HCT116 (cell line): ENCODE measurements at regions not wholly inside any gene's neighbourhood (a gene's known extent, or its start where the extent isn't known, plus 50 kb on each side); places are given as distances from the start of the nearest gene placed in this dataset.

Experiments
- ATAC-seq: fragments of 200-7000 bp; cut with Tn5 transposase; 2 replicates; pipeline ENCODE4 v1.9.1; 2020; ENCODE audit warnings: mild to moderate bottlenecking, moderate library complexity
- BruUV-seq: library from RNA; stranded (reverse); fragments of 400-500 nt; replicated peaks from 2 replicates; lab custom pipeline; 2021; lab: Mats Ljungman, UMichigan
- CTCF ChIA-PET: fragments of 300-600 bp; sonication (Branson Sonifier 250); formaldehyde crosslinking; loops from one replicate; lab custom pipeline; 2021; ENCODE audit warnings: antibody characterized with exemption; lab: Charles Lee
- POLR2A ChIA-PET: fragments of 300-600, 350-600 bp; sonication (Branson Sonifier 250); formaldehyde crosslinking; loops from one replicate; lab custom pipeline; 2021; ENCODE audit warnings: antibody characterized with exemption; lab: Charles Lee
- RAD21 ChIA-PET, 2 experiments: fragments of 300-600 bp; sonication (Branson Sonifier 250); formaldehyde crosslinking; loops; one replicate each; lab custom pipeline; 2023; ENCODE audit warnings: low total read pairs in 2 of 2; ENCODE audit not compliant: uncharacterized antibody in 2 of 2, unreplicated experiment in 2 of 2, low non-redundant PET in 1 of 2; lab: Charles Lee
- DNase-seq: peaks from one replicate; pipeline ENCODE4 v3.0.0-alpha.2; 2010; ENCODE audit warnings: low read depth, low spot score
- H2AFZ ChIP-seq: fragments of 200-600 bp; shearing (Covaris generic), sonication (generic); 2 replicates; pipeline ENCODE4 v1.6.1; 2017; ENCODE audit warnings: low read depth, mixed run types, mixed read lengths, antibody characterized with exemption, low read length; ENCODE audit not compliant: poor library complexity, severe bottlenecking
- H3K27ac ChIP-seq: 2 replicates; pipeline ENCODE4 v1.5.1; 2012; ENCODE audit warnings: low read depth, low read length
- H3K27me3 ChIP-seq: fragments of 200-600 bp; sonication (generic); 2 replicates; pipeline ENCODE4 v1.6.1; 2016; ENCODE audit warnings: mixed run types, low read length, mixed read lengths; ENCODE audit not compliant: insufficient read depth
- H3K36me3 ChIP-seq, 2 experiments: fragments of 200-500 bp in 1 of 2; fragments of 200-600 bp in 1 of 2; sonication (Bioruptor generic) in 1 of 2; sonication (generic) in 1 of 2; 2 replicates each; pipeline versions ENCODE4 v1.5.1 to v1.6.1; 2014 to 2016; ENCODE audit warnings: low read length in 2 of 2, inconsistent platforms in 1 of 2, mixed read lengths in 1 of 2, mixed run types in 1 of 2; ENCODE audit not compliant: insufficient read depth in 2 of 2, control insufficient read depth in 1 of 2
- H3K4me1 ChIP-seq, 2 experiments: fragments of 200-600 bp in 1 of 2; sonication (generic) in 1 of 2; 2 replicates each; pipeline versions ENCODE4 v1.5.1 to v1.6.1; 2012 to 2017; ENCODE audit warnings: low read length in 2 of 2, inconsistent platforms in 1 of 2, mild to moderate bottlenecking in 1 of 2, mixed read lengths in 1 of 2, mixed run types in 1 of 2, moderate library complexity in 1 of 2; ENCODE audit not compliant: insufficient read depth in 2 of 2, control insufficient read depth in 1 of 2
- H3K4me2 ChIP-seq: fragments of 200-600 bp; sonication (generic); 2 replicates; pipeline ENCODE4 v1.6.1; 2017; ENCODE audit warnings: mixed run types, low read length, mixed read lengths
- H3K4me3 ChIP-seq, 2 experiments: fragments of 200-600 bp in 1 of 2; sonication (generic) in 1 of 2; replicated peaks in 1 of 2; 2 replicates each; pipeline ENCODE4 v1.5.1; 2011 to 2016; ENCODE audit warnings: low read length in 2 of 2, control low read depth in 1 of 2, low read depth in 1 of 2, mild to moderate bottlenecking in 1 of 2, mixed read lengths in 1 of 2, mixed run types in 1 of 2
- H3K79me2 ChIP-seq: fragments of 200-600 bp; sonication (generic); 2 replicates; pipeline ENCODE4 v1.6.1; 2017; ENCODE audit warnings: mild to moderate bottlenecking, mixed run types, low read length, moderate library complexity, mixed read lengths; ENCODE audit not compliant: insufficient read depth
- H3K9ac ChIP-seq: fragments of 200-600 bp; sonication (generic); 2 replicates; pipeline ENCODE4 v1.6.1; 2016; ENCODE audit warnings: low read length, mixed read lengths
- H3K9me2 ChIP-seq: fragments of 200-600 bp; sonication (generic), shearing (Covaris generic); 2 replicates; pipeline ENCODE4 v1.6.1; 2017; ENCODE audit warnings: mixed run types, mild to moderate bottlenecking, moderate library complexity; ENCODE audit not compliant: insufficient read depth
- H3K9me3 ChIP-seq, 2 experiments: fragments of 200-500 bp in 1 of 2; fragments of 200-600 bp in 1 of 2; sonication (Bioruptor generic) in 1 of 2; sonication (generic) in 1 of 2; 2 replicates each; pipeline ENCODE4 v1.6.1; 2014 to 2017; ENCODE audit warnings: low read length in 2 of 2, mixed read lengths in 2 of 2, inconsistent platforms in 1 of 2, low read depth in 1 of 2, mild to moderate bottlenecking in 1 of 2, mixed run types in 1 of 2, moderate library complexity in 1 of 2; ENCODE audit not compliant: control insufficient read depth in 1 of 2, insufficient read depth in 1 of 2
- H4K20me1 ChIP-seq: fragments of 200-600 bp; sonication (generic), shearing (Covaris generic); 2 replicates; pipeline ENCODE4 v1.6.1; 2017; ENCODE audit warnings: mixed run types, mild to moderate bottlenecking, moderate library complexity; ENCODE audit not compliant: insufficient read depth
- ATF3 ChIP-seq: IDR thresholded peaks from 2 replicates; pipeline ENCODE4 v1.6.1; 2012
- CBX3 ChIP-seq: IDR thresholded peaks from 2 replicates; pipeline ENCODE4 v1.6.1; 2012; ENCODE audit warnings: low read depth
- CEBPB ChIP-seq: IDR thresholded peaks from 2 replicates; pipeline ENCODE4 v1.6.1; 2012; ENCODE audit warnings: low read depth
- CTCF ChIP-seq, 3 experiments: fragments of 200-600 bp in 1 of 3; sonication (generic) in 1 of 3; IDR thresholded peaks in 2 of 3; conservative IDR thresholded peaks in 1 of 3; 2 replicates each; pipeline ENCODE4 v1.5.1; 2012 to 2017; ENCODE audit warnings: low read depth in 2 of 3, low read length in 2 of 3, antibody characterized with exemption in 1 of 3, borderline replicate concordance in 1 of 3, control low read depth in 1 of 3, mild to moderate bottlenecking in 1 of 3, mixed read lengths in 1 of 3, mixed run types in 1 of 3, moderate library complexity in 1 of 3; ENCODE audit not compliant: insufficient read depth in 1 of 3
- FOSL1 ChIP-seq: IDR thresholded peaks from 2 replicates; pipeline ENCODE4 v1.6.1; 2012; ENCODE audit warnings: low read depth
- JUND ChIP-seq: IDR thresholded peaks from 2 replicates; pipeline ENCODE4 v1.6.1; 2012
- MAX ChIP-seq: IDR thresholded peaks from 2 replicates; pipeline ENCODE4 v1.6.1; 2012
- RAD21 ChIP-seq: IDR thresholded peaks from 2 replicates; pipeline ENCODE4 v1.6.1; 2012; ENCODE audit warnings: low read depth, mild to moderate bottlenecking
- REST ChIP-seq: IDR thresholded peaks from 2 replicates; pipeline ENCODE4 v1.6.1; 2012; ENCODE audit warnings: low read depth
- SIN3A ChIP-seq: IDR thresholded peaks from 2 replicates; pipeline ENCODE4 v1.6.1; 2012; ENCODE audit warnings: low read depth
- SP1 ChIP-seq: IDR thresholded peaks from 2 replicates; pipeline ENCODE4 v1.6.1; 2012; ENCODE audit warnings: low read depth
- TCF7L2 ChIP-seq: IDR thresholded peaks from 2 replicates; pipeline ENCODE4 v1.7.0; 2011; ENCODE audit warnings: borderline replicate concordance, inconsistent platforms; ENCODE audit not compliant: insufficient read depth, insufficient read length; ENCODE audit errors: extremely low read depth
- ZBTB33 ChIP-seq: IDR thresholded peaks from 2 replicates; pipeline ENCODE4 v1.6.1; 2011; ENCODE audit warnings: mild to moderate bottlenecking, low read length, moderate library complexity; ENCODE audit not compliant: insufficient replicate concordance; ENCODE audit errors: extremely low read depth
- ZFX ChIP-seq: fragments of 450-650 bp; IDR thresholded peaks from 2 replicates; pipeline ENCODE4 v1.6.1; 2017
- ZNF274 ChIP-seq: fragments of 200-500 bp; sonication (Bioruptor generic); IDR thresholded peaks from 2 replicates; pipeline ENCODE4 v1.6.1; 2014; ENCODE audit warnings: mild to moderate bottlenecking, low read depth, low read length, inconsistent platforms
- intact Hi-C: fragments of 100-400 bp; cut with micrococcal nuclease; formaldehyde crosslinking; loops from 2 replicates; pipeline ENCODE4 v1.10.0; 2022

GRCh38 chr3:177740254-177740653 lies 543.0 kb upstream of the TBL1XR1 start:
- intact Hi-C loops: no loop called here
- DNase-seq: no peak
- RAD21 ChIA-PET: no interaction called here
- ATAC-seq: no peak
- no peak overlapping the region for H3K9ac ChIP-seq
- no peak overlapping the region for H3K4me2 ChIP-seq
- no peak overlapping the region for H3K4me3 ChIP-seq
- H3K9me2 ChIP-seq: no peaks in the 10 kb centered on the region
- no TSS peak for BruUV-seq
- TF ChIP-seq ZBTB33: no peak
- no peak for TF ChIP-seq ZFX
- no peak for TF ChIP-seq ZNF274
- no peak for TF ChIP-seq SP1
- no peak for TF ChIP-seq TCF7L2
- TF ChIP-seq CBX3: no peak
- no peak for TF ChIP-seq ATF3
- no peak for TF ChIP-seq JUND
- TF ChIP-seq CTCF (IDR thresholded peaks at IDR 0.05 in 2 of 3, conservative IDR thresholded peaks at IDR 0.05 in 1 of 3; ENCODE audit: borderline replicate concordance in 1 of 3, insufficient read depth in 1 of 3, low read depth in 2 of 3, low read length in 2 of 3): no peak
- TF ChIP-seq CEBPB: no peak
- no peak for TF ChIP-seq SIN3A
- TF ChIP-seq RAD21: no peak
- no peak for TF ChIP-seq FOSL1
- no peak for TF ChIP-seq MAX
- no peak for TF ChIP-seq REST
- H3K9me3 ChIP-seq: no peaks in the 10 kb centered on the region
- H3K27me3 ChIP-seq: no peaks in the 10 kb centered on the region
- POLR2A ChIA-PET: no interaction called here
- no peaks in the 10 kb centered on the region for H3K36me3 ChIP-seq
- CTCF ChIA-PET: no interaction called here
- H2AFZ ChIP-seq: no peak overlapping the region
- H3K4me1 ChIP-seq: no peaks in the 10 kb centered on the region
- no peaks in the 10 kb centered on the region for H4K20me1 ChIP-seq
- H3K79me2 ChIP-seq: no peaks in the 10 kb centered on the region
- no peak overlapping the region for H3K27ac ChIP-seq
